Glutamatergic neuron (in vitro differentiated cells): ENCODE measurements at regions not wholly inside any gene's neighbourhood (a gene's known extent, or its start where the extent isn't known, plus 50 kb on each side); places are given as distances from the start of the nearest gene placed in this dataset.

Source experiments
- DNase-seq: peaks from one replicate; pipeline ENCODE4 v3.0.0; 2022
- H3K27ac Mint-ChIP-seq: one replicate; pipeline ENCODE4 v1.8.0; 2020; ENCODE audit warnings: mild to moderate bottlenecking, mixed read lengths, inconsistent platforms; ENCODE audit not compliant: unreplicated experiment
- H3K27me3 Mint-ChIP-seq: one replicate; pipeline ENCODE4 v1.8.0; 2020; ENCODE audit warnings: mild to moderate bottlenecking, moderate library complexity, mixed read lengths, inconsistent platforms; ENCODE audit not compliant: unreplicated experiment
- H3K36me3 Mint-ChIP-seq: one replicate; pipeline ENCODE4 v1.8.0; 2020; ENCODE audit warnings: mild to moderate bottlenecking, mixed read lengths, inconsistent platforms; ENCODE audit not compliant: unreplicated experiment
- H3K4me1 Mint-ChIP-seq: one replicate; pipeline ENCODE4 v1.8.0; 2020; ENCODE audit warnings: mild to moderate bottlenecking, low read depth, mixed read lengths, inconsistent platforms; ENCODE audit not compliant: unreplicated experiment
- H3K4me3 Mint-ChIP-seq: one replicate; pipeline ENCODE4 v1.8.0; 2020; ENCODE audit warnings: mild to moderate bottlenecking, mixed read lengths, inconsistent platforms; ENCODE audit not compliant: unreplicated experiment
- H3K9me3 Mint-ChIP-seq: one replicate; pipeline ENCODE4 v1.8.0; 2020; ENCODE audit warnings: mild to moderate bottlenecking, moderate library complexity, mixed read lengths, inconsistent platforms; ENCODE audit not compliant: unreplicated experiment
- CTCF ChIP-seq: fragments of 200-600 bp; sonication (generic); IDR thresholded peaks from one replicate; pipeline ENCODE4 v1.5.0; 2021; ENCODE audit not compliant: partially characterized antibody, unreplicated experiment

DNA sequence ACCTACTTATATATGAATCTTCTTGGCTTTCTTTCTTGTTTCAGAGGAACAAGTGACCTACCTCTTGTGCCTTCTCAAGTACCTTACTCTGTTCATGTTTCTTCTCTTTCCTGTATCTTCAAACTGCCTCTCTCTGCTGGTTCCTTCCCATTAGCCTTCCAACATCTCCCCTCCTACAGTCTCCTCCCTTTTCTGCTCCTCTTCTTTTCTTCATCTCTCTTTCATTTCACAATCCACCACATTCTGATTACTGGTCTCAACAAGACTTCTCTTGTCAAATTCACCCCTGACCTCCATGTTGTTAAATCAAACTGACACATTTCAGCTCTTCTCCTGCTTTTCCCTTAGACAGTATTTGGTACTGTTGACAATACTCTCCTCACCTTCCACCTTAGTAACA, 95.6 kb downstream of the BRMS1L start:
- no peak for DNase-seq
- no peaks in the 10 kb centered on the region for H3K4me1 Mint-ChIP-seq
- H3K4me3 Mint-ChIP-seq = no peak overlapping the region
- no peak overlapping the region for H3K27ac Mint-ChIP-seq
- H3K27me3 Mint-ChIP-seq = no peaks in the 10 kb centered on the region
- H3K36me3 Mint-ChIP-seq = no peaks in the 10 kb centered on the region
- H3K9me3 Mint-ChIP-seq = no peaks in the 10 kb centered on the region
- TF ChIP-seq CTCF = no peak
